HG03064 (cell line): ENCODE measurements at regions not wholly inside any gene's neighbourhood (a gene's known extent, or its start where the extent isn't known, plus 50 kb on each side); places are given as distances from the start of the nearest gene placed in this dataset.
"Not testable (repeated sequence)": the region's sequence is repeated elsewhere in the genome, so short reads cannot be mapped to it uniquely, and the experiment has no call there.

Source experiments
- ATAC-seq: cut with Tn5 transposase; IDR thresholded peaks from one replicate; pipeline ENCODE4 v1.9.1; 2021; ENCODE audit warnings: low read depth; ENCODE audit not compliant: unreplicated experiment

GRCh38 chr9:34907044-34907443 lies 51.0 kb upstream of the PHF24 start:
- no peak for ATAC-seq

GRCh38 chr9:34899535-34900158 lies 58.4 kb upstream of the PHF24 start:
- ATAC-seq, result no peak

DNA sequence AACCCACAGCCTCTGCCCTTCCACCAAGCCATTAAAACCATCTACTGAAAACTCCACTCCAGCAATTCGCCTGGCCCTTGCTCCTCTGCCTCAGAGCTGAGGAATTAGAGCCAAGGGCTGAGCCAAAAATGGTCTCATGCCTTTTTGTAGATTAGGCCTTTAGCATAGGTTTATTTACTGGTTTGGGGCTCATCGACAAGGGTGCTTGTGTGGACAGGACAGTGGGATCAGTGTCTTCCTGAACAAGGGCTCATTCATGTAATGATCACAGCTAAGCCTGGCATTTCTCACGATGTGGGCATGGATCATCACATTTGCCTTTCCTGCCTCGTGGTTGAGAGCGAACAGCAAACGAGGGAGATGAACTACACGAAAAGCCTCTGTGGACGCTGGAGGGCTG lies 59.2 kb upstream of the PHF24 start:
- ATAC-seq, result no peak

DNA sequence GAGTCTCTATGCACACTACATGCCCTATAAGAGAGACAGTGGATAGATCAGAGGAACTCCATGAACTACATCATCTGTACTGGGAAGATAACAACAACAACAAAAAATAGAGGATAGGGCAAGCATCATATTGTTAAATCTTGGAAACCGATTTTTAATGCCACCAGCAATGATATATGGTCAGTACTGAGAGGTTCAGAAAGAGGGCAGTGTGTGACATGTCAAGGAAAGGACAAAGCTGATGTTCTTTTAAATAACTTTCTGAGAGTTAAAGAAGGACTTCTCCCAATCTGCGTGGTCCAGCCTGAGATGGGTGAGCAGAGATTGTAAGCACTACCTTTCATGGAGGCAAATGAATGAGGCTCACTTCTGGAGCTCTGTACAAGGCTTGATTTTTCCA lies 62.0 kb upstream of the PHF24 start:
- ATAC-seq, result no peak

DNA sequence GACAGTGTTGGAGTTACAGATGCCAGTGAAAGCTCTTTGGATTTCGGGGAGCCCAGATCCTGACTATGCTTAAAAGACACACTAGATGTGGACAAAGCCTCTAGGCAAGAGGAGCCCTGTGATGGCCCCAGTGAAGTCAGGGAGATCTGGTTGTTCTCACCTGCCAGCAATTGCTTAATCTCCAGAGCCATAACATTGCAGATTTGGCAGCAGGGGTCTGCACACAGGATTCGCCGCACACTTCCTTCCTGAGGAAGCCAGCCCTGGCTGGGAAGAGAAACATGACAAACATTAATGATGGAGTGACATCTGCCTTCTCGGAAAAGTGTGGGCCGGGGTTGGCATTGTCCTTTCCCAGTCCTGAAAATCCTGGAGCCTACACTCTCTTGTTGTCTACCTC lies 65.2 kb upstream of the PHF24 start:
- no peak for ATAC-seq

DNA sequence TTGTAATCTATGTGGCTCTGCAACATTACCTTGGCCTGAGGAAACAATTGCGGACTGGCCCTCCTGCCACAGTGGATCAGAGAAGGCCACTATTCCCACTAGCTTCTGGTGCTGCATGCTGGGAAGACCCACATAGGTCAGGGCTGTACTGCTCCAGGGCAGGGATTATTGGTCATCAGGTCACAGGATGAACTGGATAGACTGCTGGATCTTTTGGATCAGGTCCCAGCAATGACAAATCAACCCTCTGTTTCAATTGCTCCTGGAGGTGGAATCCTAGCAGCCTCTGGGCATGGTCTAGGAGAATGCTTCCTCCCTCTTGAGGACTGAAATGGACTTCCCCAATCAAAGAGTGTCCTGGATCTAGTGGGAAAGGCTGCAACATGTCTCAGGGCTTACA lies 66.7 kb upstream of the PHF24 start:
- ATAC-seq, result no peak

DNA sequence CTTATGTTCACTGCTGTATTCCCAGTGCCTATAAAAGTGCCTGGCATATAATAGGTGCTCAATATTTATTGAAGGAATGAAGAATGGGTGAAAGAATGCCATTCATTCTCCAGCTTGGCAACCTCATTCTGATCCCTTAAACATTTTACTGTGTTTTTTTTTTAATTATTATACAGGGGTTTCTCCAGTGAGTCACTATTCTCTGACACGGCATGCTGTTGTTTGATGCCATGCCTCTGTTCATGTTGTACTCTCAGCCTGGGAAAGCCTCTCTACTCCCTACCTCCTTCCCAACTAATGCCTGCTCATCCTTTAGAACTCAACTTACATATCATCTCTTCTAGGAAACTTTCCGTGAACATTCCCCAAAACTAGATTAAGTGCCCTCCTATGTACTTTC lies 70.2 kb upstream of the PHF24 start:
- ATAC-seq, result no peak

DNA sequence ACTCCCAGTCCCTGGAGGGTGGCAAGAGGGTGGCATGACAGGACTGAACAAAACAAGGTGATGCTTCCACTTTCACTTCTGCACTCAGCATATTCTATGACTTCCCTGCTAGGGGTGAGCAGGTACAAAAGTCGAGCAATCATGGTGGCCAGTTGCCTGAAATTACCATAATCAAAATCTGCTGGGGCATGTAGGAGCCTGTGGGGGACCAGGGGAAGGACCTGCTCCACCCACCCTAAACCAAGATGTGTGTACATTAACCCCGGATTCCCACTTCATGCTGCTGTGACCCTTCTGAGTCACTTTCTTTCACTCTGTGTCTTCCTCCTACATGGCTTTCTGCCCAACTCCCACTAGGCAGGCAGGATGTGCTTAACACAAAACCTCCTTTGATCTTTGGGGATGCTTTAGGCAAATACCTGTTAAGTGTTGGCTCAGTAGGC lies 73.3 kb upstream of the PHF24 start:
- ATAC-seq, result peak; percentile 80

DNA sequence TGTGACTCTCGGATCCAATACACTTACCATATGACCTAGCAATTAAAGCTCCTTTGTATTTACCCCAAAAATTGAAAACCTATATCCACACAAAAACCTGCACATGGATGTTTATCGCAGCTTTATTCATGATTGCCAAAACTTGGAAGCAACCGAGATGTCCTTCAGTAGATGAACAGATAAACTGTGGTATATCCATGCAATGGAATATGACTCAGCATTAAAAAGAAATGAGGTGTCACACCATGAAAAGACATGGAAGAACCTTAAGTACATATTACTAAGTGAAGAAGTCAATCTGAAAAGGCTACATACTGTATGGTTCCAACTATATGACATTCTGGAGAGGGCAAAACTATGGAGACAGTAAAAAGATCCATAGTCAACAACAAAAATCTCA lies 82.0 kb upstream of the PHF24 start:
- ATAC-seq, result no peak

GRCh38 chr9:34869390-34869789 lies 88.7 kb upstream of the PHF24 start:
- ATAC-seq, result no peak

GRCh38 chr9:34866614-34867013 lies 91.5 kb upstream of the PHF24 start:
- ATAC-seq, result no peak

DNA sequence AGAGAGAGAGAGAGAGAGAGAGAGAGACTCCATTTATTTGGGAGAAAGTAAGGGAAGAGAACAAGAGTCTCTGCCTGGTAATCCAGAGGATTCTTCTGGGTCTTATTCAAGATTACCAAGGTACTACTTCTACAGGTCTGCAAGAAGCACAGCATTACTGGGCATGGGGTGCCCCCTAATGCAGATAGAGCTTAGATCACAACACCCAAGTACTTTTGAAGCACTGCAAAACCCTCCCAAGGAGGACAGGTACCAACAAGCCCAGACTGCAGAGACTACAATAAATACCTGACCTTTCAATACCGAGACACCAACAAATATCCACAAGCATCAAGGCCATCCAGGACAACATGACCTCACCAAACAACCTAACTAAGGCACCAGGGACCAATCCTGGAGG lies 94.7 kb upstream of the PHF24 start:
- no peak for ATAC-seq

DNA sequence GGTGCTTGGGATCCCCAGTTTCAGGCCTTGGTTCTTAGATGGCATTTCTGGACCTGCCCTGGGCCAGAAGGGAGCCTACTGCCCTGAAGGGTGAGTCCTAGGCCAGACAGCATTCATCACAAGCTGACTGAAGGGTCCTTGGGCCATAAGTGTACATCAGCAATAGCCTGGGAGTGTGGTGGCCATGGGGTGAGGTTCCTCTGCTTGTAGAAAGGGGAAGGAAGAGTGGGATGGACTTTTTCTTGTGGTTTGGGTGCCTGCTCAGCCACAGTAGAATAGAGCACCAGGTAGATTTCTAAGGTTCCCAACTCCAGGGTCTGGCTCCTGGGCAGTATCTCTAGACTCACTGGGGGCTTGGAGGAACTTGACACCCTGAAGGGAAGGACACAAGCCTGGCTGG lies 95.2 kb upstream of the PHF24 start:
- ATAC-seq, result no peak

- no peak for ATAC-seq
These were observed 96.0 kb upstream of the PHF24 start for GRCh38 chr9:34862043-34862442.

- not testable (repeated sequence) for ATAC-seq
These were observed 103.1 kb upstream of the PHF24 start for GRCh38 chr9:34855016-34855415.

- ATAC-seq, result no peak
These were observed 120.1 kb upstream of the CCL21 start for GRCh38 chr9:34830068-34830467.

DNA sequence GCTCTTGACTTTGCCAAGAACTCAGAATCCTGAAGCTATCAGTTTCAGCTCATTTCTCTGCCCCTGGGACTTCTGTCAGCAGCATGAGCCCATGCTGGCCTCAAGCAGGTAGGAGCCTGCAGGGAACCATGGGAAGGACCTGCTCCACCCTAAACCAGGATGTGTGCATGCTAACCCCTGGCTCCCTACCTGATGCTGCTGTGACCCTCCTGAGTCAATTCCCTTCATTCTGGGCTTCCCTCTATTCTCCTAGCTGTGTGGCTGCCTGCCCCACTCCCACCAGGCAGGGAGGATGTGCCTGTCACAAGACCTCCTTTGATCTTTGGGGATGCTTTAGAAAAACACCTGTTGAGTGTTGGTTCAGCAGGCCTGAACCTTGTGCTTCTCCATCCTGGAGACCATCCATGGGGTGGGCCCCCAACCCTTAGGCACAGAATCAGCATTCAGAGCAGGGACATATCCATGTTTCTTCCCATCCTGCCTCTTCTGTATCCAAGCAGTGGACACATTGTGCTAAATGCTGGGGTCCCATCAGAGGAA lies 117.1 kb upstream of the CCL21 start:
- no peak for ATAC-seq

DNA sequence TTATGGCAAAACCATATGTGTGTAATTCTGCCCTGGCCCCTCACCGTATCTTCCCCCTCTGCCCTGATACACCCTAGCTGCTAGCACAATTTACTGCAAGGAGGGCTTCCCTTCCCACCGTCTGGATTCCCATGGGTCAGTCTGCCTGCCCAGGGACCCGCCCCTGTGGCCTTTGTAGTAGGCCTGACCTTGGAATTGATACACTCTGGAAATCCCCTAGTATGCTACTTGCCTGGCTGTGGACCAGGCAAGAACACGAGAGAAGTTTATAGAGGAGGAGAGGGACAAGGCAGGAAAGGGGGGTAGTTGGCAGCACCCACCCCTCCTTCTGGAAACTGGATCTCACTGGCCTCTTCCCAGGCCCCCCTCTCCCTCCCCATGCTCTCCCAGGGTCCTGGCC lies 115.8 kb upstream of the CCL21 start:
- ATAC-seq, result no peak

DNA sequence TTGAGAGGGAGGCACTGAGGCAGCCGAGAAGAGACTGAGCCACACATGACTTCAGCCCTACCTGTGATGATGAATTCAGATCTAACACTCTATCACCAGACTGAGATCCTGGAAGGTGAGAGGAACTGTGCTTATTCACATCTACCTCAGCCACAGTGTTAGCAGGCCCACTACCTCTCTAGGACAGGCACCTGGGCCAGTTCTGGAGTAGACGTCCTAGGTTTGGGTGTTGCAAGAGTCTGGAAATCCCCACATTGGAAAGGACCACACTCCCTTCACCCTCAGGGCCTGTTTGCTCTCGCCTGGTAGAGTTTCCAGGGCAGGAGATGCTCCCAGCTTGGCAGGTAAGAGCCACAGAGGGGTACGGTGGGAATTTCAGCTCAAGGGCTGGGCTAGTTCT lies 113.8 kb upstream of the CCL21 start:
- no peak for ATAC-seq

- ATAC-seq, result no peak
These were observed 100.2 kb upstream of the CCL21 start for GRCh38 chr9:34810187-34810524.

DNA sequence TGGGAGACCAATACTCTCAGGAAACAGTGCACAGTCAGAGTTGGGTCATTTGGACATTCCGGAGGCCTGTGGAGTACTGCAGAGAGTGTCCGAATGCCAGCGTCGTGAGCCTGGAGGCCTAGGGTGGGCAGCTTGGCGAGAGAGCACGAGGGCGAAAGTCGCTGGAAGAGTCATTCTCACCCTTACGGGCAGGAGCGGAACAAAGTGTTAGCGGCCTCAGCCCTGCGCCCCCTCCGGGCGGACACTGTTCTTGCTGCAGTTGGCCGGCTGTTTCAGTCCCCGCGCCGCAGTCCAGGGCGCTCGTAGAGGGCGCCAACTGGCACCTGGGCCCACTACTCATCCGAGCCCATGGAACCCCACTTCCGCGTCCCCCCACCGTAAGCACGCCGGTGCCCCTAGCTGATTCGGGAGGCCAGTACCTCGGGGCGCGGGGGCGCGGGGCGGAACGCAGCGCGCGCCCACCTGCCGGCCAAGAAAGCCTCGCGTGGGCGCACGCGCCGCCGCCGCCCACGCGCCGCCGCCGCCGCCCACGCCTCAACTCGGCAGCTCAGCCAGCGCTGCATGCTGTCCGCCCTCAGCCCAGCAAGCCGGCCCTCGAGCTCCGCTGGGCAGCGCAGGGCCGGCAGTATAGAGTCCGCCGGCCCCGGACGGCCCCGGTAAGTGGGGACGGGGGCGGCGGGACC lies 99.7 kb upstream of the CCL21 start:
- no peak for ATAC-seq

- no peak for ATAC-seq
These were observed 93.0 kb upstream of the CCL21 start for GRCh38 chr9:34802916-34803315.
